ENCODE measurements at regions not wholly inside any gene's neighbourhood (a gene's known extent, or its start where the extent isn't known, plus 50 kb on each side); places are given as distances from the start of the nearest gene placed in this dataset.

DNA sequence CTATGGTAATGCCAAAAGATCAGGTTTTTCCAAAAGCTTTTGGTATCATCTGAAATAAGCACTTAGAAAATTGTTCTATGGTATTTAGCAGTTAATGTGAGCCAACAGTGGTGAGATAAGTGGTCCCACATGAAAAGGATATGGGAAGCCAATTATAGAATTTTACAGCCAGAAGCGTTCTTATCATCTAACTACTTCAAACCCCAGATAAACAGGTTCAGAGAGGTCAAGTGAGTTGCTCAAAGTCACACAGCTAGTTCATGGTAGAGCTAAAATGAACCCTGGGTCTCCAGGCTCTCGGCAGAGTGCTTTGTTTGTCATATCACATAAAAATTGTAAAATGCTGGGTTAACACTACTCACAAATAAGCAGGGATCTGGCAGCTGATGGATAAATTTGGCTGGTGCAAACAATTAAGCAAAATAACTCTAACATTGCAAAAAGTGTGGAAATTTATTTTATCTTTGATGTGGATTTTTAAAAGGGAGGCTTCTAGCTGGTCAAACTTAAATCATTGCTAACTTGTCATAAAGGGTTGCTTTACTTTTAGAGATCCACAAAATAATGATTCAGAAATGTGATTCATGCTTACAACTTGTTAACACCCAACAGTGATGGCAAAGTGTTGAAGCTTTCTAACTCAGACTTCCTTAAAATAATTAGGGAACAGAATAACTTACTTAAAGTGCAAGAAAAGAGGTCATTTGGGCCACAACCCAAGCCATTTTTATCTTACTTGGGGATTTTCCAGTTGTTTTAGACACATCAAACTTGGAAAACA, 202.8 kb upstream of the TBC1D5 start:
- DNase-seq, result no peak

DNA sequence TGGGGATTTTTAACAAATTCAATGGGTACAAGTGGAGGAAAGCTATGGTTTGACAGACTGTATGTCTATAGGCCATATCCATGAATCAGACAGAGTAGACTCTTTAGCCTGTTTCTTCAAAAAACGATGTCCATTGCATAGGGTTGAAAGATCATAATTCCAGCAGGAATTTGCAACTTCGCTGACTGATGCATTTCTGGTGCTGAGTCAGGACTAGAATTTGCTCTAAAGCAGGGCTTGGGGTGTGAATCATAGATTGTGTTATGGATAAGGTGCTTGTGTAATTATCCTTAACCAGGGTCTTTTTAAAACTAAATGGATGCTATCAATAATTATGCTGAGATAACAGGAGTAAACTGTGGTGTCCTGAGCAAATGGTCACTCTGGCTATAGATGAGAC, 200.4 kb upstream of the TBC1D5 start:
- no peak for DNase-seq

DNA sequence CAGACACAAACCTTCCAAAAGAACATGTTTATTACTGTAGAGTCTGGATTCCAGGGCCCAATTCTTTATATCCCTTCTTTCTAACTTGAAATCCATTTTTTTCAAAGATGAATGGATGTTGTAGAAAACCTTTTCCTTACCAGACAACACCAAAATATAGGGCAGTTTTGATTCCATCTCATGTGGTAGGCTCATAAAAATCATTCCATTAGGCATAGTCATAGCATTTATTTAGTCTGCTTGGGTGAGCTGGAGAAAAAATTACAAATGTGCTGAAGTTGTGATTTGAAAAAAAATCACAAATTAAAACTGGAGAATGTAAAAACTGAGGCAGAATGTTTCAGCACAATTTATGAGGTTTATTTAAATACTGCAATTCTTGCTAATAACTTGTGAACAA, 199.3 kb upstream of the TBC1D5 start:
- no peak for DNase-seq

DNA sequence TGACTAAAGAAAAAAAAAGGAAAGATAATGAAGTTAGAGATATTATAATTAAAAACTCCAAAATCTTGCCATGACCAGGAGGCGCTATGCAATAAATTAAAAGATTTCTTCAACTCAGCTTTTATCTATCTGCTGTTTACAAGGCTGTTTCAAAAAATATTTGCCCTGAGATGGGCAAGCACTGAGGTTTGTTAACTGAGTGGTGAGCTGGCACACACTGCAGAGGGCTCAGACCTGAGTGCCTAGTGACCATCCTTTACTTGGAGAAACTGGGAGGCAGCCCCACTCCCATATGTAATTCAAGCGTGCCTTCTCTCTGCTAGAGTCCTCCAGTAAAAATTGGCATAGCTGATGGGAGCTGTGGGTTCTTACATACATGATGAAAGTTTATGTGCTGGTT, 198.7 kb upstream of the TBC1D5 start:
- no peak for DNase-seq

DNA sequence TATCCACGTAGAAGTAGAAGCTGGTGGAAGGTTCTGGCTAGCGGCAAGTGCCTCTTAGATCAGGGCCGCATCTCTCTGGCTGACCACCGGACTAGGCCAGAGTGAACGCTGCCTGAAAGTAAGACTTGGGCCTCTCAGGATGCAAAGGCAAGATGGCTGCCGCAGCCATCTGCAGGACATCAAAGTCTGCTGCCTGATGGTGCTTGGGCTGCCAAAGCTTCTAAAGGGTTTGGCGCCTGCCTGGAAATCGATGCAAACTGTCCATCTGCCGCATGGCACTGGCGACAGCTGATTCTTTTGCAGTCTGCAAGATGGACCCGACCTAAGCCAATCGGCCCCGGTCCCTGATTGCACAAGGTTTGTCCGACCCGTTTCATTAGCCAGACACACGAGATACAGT, 196.7 kb upstream of the TBC1D5 start:
- DNase-seq, result no peak

DNA sequence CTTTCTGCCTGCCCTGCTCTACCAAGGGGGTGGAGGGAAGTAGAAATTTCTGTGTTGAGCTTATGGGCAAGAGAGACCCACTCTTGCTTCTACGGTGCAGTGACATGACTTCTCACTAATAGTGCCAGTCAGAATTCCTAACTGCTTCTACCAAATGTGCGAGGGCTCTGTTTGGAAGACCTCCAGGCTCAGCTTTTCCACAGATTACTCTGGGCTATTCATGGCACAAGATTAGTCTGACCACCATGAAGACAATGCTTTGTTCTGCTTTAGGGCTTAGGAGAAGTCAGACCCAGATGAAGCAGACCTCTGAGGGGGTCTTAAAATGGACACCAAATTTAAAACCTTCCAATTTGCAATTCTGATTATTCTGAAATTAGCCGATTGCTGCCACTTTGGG, 195.9 kb upstream of the TBC1D5 start:
- no peak for DNase-seq

DNA sequence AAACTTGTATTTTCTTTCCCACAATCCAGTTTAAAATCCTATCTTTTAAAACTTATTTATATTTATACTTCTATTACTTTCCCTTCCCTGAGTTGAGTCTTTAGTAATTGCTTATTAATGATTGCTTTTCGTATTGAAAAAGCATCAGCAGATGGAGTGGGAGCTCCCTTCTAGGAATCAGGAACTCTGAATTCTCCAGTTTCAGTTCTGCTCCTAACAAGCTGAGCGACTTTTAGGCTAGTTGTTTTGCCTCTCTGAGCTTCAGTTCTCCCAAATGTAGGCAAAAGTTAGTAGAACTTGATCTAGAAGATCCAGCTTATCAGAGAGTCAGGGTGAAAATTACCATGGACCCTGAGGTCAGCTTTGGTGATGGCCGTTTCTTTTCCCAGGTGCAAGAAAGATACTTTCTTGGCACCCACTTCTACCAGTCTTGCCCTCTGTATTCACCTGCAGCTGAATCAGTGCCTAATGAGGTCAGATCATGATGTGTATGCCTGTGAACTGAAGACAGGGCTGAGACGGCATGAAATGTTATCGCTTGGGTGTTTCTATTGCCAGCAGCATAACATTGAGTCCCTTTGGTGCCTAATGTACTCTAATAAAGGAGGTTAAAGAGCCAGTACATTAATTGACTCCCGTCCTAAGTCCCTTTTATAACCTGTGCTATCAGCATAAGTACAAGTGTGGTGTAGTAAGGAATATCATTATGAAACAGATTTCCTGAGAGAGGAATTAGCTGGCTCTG, 194.5 kb upstream of the TBC1D5 start:
- DNase-seq, result no peak

DNA sequence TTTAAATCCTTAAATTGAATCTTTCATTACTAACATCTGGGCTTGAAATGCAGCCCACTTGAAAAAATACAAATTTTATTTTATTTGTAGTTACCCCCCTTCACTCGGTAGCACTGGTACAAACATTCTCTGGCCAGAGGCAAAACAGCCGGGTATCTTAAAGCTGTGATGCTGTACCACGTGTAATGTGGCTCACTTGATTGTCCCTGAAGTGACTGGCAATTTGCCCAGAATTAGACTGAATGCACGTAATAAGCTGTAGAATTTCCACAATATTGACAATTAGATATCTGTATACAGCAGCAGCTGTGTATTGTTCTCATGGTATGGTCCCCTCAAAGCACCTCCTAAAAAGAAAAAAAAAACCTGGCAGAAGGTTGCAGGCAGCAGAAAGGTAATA, 192.8 kb upstream of the TBC1D5 start:
- no peak for DNase-seq

DNA sequence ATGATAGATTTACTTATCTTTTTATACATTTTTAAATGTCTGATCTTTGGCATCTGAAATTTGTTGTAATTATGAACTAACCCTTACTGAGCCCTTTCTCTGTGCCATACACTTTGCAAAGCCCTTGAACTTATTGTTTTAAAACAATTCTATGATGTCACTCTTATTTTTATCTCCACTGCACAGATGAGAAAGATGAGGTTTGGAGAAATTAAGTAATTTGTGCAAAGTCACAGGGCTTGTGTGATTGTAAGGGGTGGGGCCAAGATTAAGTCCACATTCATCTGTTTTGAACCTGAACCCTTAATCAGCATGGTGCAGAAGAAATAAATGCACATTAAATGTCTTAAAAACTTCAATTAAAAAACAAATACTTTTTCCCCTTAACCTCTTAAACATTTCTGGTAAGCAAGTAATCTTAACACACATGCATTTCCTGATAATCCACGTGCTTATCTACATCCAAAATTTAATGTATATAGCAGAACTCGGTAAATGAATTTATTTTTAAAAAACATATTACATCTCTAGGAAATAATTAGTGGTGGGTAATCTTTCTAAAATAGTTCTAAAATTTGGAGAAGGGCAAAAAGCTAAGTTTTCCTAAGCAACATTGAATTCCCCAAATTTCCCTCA, 189.8 kb upstream of the TBC1D5 start:
- DNase-seq, result no peak

DNA sequence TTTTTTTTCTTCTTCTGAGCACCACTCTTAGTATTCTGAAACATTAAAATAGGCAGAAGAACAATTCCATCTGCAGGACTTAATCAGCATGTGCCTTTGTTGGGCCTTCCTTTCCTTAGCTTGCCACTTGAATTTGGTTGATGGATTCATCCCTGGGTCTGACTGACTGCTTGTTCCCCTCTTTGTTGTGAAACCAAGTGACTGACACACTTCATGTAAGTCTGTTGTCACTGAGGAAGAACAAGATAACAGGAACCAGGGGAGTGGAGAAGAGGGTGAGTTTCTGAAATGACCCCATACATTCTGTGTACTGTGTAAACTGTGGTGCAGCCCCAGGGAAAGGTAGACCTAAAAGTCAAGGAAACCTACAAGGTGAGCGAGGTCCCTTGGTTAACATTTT, 188.7 kb upstream of the TBC1D5 start:
- no peak for DNase-seq

DNA sequence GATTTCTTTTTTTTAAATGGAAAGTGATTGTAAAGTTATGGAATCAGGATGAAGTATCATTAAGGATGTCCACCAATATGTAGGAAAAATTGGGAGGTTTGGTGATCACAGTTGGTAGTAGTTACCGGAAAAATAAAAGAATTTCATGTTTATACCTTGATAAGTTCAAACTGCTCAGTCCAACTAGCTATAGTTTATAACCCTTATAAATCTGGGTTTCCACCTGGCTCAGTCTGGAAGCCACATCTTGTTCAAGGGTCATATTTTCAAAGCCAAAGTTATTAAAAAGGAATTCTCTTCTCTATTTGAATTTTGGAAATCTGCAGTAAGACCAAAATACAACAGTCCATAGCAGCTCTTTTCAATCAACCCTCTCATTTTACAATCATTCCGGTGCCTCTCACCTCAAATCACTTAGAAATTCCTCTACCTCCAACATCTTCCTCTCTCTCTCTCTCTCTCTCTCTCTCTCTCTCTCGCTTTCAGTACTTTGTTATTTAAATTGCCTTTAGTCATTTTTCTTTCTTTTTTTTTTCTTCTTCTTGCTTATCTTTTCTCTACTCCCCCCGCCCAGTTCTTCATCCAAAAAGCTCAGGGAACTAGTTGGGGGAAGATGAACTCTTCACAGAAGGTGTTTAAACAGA, 186.2 kb upstream of the TBC1D5 start:
- no peak for DNase-seq

DNA sequence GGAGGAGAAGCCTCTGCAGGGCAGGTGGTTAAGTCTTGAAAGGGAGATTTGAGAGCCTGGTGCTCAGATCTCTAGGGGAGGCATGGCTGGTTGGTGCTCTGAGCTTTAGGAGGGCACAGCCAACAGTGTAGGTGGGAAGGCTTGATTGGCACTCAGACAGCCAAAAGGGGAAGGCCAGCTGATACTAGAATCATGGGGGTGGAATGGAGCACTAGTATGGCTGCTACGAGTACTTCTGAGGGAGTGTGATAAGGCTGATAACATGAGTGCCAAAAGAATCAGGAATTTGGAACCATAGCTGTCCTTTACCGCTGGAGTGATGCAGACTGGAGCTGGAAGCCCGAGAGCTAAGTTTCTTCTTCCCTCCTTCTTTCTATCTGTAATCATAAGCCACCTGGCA, 184.6 kb upstream of the TBC1D5 start:
- no peak for DNase-seq

DNA sequence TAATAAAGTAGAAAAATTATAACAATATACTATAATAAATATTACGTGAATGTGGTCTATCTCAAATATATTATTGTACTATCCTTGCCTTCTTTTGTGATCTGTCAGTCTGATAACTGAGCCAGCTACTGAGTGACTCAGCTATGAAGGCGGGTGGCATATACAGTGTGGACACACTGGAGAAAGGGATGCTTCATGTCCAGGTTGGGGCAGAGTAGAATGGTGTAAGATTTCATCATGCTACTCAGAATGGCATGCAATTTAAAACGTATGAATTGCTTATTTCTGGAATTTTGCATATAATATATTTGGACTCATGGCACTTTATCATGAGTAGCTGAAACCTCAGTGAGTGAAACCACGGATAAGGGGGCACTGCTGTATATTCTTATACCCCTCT, 172.9 kb upstream of the TBC1D5 start:
- DNase-seq, result no peak

DNA sequence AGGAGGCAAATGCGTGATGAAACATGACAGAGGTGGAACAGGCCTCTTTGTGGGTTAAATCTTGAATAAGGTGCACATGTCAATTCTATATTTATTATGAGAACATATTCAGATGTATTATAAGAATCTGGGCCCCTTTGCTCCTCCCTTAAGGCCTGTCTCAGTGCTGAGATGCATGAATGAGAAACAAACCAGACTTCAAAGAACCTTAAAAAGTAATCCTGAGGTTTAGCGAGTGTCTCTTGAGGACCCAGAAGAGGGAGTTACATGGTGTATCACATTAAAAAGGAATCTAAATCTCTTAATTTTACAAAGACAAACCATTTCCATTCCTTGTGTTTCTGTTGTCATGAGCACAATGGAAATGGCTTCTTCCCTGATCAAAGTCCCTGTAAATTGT, 170.9 kb upstream of the TBC1D5 start:
- no peak for DNase-seq

DNA sequence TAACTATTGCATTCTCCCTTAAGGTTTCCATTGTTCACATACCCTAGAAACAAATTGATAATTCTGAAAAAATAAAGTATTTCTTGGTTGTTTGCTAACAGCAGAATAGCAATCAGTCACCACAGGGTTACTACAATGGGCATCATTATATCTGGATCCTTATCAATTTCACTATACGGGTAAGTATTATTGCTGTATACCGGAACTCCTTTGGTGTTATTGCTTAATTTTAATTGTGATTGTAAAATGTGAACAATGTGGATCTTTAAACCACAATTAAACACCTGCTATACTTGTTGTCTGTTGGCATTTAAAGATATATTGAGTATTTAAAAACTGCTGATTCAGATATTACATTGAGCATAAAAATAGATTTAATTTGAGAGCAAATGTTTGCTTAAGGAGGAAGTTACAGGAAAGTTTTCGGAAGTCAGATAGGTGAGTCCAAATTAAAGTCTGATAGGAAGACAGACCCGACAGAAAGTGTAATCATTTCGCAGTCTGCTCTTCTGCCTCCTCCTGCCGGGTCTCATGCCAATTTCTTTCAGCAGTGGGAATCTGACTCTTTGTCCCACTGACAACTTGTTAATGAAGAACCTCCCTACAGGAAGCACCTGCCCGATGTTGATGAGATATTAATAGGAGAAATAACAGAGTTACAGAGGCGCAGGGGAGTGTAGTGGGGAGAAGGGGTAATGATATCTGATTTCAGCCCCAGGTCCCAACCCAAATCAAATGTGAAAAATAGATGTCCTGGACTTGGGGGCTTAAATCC, 169.7 kb upstream of the TBC1D5 start:
- no peak for DNase-seq

DNA sequence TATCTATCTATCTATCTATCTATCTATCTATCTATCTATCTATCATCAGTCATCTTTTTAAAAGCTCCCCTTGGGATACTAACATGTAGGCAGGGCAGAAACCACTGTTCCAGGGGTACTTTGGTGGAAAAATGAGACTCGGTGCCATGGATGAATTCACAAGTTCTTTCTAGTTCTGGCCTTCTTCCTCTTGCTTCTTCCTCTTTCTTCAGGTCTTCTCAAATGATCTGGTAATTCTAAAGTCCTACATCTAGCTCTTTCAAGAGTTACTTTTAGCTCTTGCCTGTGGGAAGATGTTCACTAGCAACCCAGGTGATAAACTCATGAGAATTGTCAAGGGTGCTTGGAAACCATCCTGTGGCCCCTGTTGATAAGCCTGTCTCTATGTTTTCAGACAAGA, 168.5 kb upstream of the TBC1D5 start:
- no peak for DNase-seq

DNA sequence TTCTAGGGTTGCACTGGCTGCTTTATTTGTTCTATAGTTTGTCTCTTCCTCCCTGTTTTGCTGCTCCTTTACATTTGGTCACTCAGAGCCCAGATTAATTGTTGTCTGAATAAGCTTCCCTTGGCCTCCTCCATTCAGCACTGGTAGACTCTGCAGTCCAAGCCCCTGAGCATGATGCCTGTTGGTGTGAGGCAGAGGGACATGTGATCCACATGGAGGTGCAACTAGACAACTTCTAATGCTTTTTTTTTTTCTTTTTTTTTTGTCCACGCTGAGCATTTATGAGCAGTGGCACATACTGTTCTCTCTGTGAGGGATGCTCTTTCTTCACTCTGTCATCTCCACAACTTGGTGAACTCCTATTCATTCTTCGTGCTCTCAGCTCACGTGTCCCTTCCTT, 167.3 kb upstream of the TBC1D5 start:
- no peak for DNase-seq

DNA sequence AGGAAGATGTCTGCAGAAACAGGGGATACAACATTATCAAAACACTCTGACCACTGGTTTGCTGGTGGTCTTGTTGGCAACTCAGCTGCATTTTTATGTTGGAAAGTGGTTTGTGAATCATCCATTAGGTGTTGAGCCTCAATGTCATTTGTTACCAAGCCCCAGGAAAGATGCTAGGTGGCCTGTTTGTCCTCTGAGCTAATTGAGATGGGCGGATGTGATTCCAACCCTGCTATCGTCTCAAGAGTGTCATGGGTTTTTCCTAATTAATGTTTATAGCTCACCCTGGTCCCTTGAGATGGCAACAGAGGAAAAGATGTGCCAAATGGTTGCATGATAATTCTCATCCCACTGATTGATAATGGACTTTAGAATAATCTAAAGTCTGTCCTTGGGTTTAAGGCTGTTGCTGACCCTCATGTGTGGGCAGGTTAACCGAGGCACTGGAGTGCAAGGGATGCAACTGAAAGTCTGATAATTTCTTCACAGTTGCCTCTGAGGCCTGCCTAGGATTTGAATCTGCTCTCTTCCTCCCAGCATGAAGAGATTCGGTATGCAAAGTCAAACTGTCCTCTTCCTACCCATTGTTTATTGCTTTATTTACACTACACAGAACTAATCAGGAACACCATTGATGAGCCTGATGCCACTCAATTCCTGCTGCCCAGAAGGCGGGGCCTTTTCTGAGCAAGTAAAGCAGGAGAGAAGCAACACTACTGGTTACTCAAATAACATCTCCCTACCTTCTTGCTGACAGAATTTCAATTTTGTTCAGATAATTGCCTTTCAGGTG, 166.2 kb upstream of the TBC1D5 start:
- DNase-seq, result no peak

DNA sequence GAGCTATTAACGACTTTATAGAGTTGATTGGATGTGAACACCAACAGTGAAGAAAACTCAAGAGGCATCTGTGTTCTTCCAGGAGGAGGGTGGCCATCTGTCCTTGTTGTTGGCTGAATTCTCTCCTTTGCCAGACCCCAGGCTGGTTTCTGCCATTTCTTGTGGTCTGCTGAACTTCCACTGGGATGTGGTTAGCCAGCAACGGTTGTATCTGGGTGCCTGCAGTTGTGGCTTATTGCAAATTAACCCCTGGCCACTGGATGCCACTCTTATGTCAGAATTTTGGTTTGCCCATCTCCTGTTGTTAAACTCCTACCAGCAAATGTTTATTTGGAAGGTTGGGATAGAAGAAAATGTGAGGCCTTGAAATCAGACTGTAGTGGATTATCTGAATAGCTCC, 163.6 kb upstream of the TBC1D5 start:
- DNase-seq, result no peak

DNA sequence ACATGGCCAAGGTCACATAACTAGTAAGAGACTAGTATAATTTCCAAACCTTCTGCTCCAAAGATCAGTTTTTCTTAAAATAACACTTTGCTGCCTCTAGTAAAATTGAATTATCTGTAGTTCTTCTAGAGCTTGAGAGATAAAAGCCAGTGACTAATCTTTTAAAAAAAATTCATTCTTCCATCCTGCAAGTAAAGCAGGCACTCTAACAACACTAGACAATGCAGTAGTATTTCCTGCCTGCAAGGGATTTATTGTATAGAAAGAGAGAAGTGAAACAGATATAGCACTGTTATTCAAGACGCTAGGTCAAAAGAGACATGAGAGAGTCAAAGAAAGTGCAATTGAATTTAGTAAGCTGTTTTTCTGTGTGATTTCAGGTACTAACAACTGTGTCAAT, 159.5 kb upstream of the TBC1D5 start:
- DNase-seq, result no peak

DNA sequence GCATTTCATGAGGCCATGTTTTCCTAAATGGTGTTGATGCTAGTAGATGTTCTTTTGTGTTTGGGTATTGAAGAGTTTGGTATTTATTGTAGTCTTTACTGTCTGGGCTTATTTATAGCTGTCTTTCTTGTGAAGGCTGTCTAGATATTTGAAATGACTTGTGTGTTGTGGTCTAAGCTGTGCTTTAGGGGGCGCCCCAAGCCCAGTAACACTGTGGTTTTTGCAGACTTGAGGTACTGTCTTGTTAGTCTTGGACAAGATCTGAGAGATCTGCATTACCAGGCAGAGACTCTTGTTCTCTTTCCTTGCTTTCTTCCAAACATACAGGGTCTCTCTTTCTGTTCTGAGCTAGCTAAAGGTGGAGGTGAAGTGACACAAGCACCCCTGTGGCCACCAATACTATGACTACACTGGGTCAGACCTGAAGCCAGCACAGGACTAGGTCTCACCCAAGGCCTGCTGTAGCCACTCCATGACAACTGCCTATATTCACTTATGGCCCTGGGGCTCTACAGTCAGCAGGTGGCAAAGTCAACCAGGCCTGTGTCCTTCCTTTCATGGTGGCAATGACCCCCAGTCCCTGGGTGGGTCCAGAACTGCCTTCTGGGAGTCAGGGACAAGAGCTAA, 152.1 kb upstream of the TBC1D5 start:
- DNase-seq, result no peak

Measured in occipital lobe (tissue), 1 donor.